ENCODE measurements at regions not wholly inside any gene's neighbourhood (a gene's known extent, or its start where the extent isn't known, plus 50 kb on each side); places are given as distances from the start of the nearest gene placed in this dataset.

DNA sequence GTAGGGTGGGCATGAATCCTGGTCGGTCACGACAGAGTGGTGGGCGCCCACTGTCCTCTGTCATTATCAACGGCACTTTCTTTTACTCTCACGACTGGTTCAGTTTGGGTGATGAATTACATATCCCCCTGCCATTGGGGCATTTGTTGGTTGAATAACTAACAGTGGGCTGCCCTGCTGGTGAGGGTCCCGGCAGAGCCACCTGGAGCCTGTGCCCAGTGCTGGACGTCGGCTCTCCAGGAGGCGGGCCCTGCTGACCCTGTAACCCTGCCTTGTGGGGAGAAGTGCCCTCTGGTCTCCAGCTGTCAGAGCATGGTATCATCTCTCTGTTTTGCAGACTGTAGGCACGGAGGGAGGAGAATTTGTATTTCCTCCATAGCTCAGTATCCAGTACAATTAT, 199.1 kb downstream of the GLRX3 start:
- TF ChIP-seq, protein P1, sequence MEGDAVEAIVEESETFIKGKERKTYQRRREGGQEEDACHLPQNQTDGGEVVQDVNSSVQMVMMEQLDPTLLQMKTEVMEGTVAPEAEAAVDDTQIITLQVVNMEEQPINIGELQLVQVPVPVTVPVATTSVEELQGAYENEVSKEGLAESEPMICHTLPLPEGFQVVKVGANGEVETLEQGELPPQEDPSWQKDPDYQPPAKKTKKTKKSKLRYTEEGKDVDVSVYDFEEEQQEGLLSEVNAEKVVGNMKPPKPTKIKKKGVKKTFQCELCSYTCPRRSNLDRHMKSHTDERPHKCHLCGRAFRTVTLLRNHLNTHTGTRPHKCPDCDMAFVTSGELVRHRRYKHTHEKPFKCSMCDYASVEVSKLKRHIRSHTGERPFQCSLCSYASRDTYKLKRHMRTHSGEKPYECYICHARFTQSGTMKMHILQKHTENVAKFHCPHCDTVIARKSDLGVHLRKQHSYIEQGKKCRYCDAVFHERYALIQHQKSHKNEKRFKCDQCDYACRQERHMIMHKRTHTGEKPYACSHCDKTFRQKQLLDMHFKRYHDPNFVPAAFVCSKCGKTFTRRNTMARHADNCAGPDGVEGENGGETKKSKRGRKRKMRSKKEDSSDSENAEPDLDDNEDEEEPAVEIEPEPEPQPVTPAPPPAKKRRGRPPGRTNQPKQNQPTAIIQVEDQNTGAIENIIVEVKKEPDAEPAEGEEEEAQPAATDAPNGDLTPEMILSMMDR (IDR thresholded peaks at IDR 0.05): no peak
- no peak for TF ChIP-seq POLR2A (IDR thresholded peaks at IDR 0.05)
